ENCODE measurements at regions not wholly inside any gene's neighbourhood (a gene's known extent, or its start where the extent isn't known, plus 50 kb on each side); places are given as distances from the start of the nearest gene placed in this dataset.
"Not testable (repeated sequence)": the region's sequence is repeated elsewhere in the genome, so short reads cannot be mapped to it uniquely, and the experiment has no call there.

DNA sequence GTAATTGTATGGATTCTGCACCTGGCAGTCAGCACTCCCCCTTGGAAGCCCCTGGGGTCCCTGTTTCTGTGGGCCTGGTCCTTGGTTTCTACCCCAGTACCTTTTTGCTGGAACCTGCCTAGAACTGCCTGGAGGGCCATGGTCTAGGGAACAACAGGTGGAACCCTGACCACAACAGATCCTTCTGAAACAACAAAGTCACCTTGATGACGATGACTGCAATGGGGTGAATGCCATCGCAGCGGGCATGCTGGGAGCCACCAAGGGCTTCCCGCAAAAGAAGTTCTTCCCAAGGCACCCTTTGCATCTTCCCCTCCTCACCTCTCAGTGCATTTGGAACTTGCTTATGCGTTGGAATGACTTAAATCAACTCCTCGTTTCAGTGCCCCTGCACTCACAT is 129.0 kb upstream of the OR4C13 start:
- DNase-seq = not testable (repeated sequence)

DNA sequence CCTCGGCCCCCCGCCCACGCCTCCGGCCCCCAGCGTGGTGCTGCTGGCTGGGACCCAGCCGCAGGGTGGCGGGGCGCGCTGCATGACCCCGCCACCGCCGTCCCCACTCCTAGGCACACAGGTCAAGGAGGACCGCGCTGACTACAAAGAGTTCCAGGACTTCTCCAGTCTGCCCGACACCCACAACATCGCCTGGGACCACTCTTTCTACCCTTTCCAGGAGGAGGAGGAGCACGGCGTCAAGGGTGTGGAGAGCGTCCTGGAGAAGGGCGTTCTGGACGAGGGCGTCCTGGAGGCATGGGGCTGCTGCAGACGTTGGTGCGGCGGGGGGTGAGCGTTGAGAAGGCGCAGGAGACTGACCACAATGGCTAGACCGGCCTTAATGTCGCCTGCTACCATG is 101.7 kb upstream of the OR4C13 start:
- not testable (repeated sequence) for DNase-seq

DNA sequence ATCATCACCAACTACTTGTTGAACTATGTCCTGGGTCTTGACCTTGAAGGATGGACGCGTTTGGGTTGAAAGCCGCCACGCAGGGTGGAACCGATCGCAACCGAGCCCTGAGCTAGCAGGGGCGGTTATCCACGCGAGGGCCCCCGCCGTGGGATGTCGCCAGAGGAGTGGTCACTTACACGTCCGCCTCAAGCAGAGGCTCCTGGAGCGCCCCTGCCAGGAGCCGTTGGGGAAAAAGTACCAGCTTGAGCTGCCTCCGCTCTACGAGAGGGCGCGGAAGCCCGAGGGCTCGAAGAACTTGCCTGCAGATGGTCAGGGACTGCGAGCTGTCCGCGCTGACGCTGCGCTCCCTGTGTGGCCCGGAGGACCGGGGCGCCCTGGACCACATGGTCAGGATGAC is 100.7 kb upstream of the OR4C13 start:
- DNase-seq = no peak

DNA sequence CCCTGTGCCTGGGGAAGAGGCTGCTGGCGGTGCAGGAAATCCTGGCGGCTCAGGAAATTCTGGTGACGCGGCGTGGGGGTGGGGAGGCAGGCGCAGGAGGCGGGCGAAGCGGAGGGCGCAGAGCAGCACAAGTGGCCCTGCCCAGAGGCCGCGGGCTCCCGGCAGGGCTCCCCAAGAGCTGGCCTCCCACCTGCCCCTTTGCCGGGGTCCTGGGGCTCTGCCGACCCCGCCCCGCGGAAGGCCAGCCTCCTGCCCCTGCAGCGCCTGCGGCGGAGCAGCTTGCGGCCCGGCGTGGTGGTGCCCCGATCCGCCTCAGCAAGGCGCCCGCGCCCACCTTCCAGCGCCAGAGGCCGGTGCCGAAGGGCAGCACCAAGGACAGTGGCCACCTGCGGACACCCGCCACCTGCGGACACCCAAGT is 100.2 kb upstream of the OR4C13 start:
- no peak for DNase-seq

DNA sequence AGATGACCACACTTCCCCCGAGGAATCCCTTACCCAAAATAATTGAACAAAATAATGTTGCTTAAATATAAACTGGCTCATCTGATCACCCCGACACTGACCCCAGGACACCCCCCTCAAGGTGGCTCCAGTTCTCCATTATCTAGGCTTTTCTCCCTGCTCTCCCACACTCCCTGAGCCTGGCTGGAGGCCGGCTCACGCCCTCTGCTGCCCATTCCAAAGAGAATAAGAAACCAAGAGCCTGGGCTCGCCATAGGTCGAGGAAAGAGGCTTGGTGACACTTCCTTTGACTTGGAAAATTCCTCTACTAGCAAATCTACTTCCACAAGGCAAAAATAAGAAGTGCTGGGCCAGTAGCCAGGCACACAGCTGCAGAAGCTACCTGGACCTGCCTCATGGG is 63.3 kb upstream of the OR4C13 start:
- not testable (repeated sequence) for DNase-seq

DNA sequence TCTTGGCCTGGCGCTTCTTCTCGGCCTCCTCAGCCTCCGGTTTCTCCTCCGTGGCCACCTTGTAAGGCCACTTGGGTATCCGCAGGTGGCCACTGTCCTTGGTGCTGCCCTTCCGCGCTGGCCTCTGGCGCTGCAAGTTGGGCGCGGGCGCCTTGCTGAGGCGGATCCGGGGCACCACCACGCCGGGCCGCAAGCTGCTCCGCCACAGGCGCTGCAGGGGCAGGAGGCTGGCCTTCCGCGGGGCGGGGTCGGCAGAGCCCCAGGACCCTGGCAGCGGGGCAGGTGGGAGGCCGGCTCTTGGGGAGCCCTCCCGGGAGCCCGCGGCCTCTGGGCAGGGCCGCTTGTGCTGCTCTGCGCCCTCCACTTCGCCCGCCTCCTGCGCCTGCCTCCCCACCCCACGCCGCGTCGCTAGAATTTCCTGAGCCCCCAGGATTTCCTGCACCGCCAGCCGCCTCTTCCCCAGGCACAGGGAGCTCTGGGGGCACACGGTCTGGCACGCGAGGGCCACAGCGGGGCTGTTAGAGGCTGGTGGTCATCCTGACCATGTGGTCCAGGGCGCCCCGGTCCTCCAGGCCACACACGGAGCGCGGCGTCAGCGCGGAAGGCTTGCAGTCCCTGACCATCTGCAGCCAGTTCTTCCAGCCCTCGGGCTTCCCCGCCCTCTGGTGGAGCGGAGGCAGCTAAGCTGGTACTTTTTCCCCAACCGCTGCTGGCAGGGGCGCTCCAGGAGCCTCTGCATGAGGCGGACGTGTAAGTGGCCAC is 60.1 kb upstream of the OR4C13 start:
- not testable (repeated sequence) for DNase-seq

DNA sequence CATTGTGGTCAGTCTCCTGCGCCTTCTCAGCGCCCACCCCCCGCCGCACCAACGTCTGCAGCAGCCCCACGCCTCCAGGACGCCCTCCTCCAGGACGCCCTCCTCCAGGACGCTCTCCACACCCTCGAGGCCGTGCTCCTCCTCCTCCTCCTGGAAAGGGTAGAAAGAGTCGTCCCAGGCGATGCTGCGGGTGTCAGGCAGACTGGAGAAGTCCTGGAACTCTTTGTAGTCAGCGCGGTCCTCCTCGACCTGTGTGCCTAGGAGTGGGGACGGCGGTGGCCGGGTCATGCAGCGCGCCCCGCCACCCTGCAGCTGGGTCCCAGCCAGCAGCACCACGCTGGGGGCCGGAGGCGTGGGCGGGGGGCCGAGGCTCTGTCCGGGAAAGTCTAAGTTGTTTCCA is 58.7 kb upstream of the OR4C13 start:
- not testable (repeated sequence) for DNase-seq
